HEK293 (cell line): ENCODE measurements at regions not wholly inside any gene's neighbourhood (a gene's known extent, or its start where the extent isn't known, plus 50 kb on each side); places are given as distances from the start of the nearest gene placed in this dataset.

Source experiments
- CTCF ChIA-PET: fragments of 350-600 bp; formaldehyde crosslinking; extraction: SDS; loops from one replicate; lab custom pipeline; 2021; ENCODE audit warnings: antibody characterized with exemption; lab: Yijun Ruan, JAX
- POLR2A ChIA-PET: fragments of 300-600 bp; formaldehyde crosslinking; extraction: SDS; loops from one replicate; lab custom pipeline; 2020; ENCODE audit warnings: antibody characterized with exemption, inconsistent platforms; lab: Yijun Ruan, JAX
- H3K27ac ChIP-seq: fragments of 200-500 bp; sonication (Bioruptor generic); 2 replicates; pipeline ENCODE4 v1.5.1; 2014; ENCODE audit warnings: low read depth, low read length, control low read depth, inconsistent platforms; ENCODE audit errors: extremely low read depth
- H3K36me3 ChIP-seq, 2 experiments: fragments of 200-500 bp in 1 of 2; sonication (Bioruptor generic) in 1 of 2; 1 replicate in 1 of 2; 2 replicates in 1 of 2; pipeline ENCODE4 v1.5.1; 2014 to 2017; ENCODE audit warnings: inconsistent platforms in 2 of 2, low read length in 2 of 2; ENCODE audit not compliant: control insufficient read depth in 2 of 2, insufficient read depth in 1 of 2
- H3K4me1 ChIP-seq: fragments of 200-500 bp; sonication (Bioruptor generic); 2 replicates; pipeline ENCODE4 v1.5.1; 2014; ENCODE audit warnings: mild to moderate bottlenecking, low read length, inconsistent platforms; ENCODE audit not compliant: control insufficient read depth, insufficient read depth
- H3K4me3 ChIP-seq: 2 replicates; pipeline ENCODE4 v1.5.1; 2011; ENCODE audit warnings: low read depth, mild to moderate bottlenecking, control low read depth, low read length, moderate library complexity
- H3K9me3 ChIP-seq: fragments of 200-500 bp; sonication (Bioruptor generic); 2 replicates; pipeline ENCODE4 v1.5.1; 2014; ENCODE audit warnings: low read depth, low read length, inconsistent platforms; ENCODE audit not compliant: control insufficient read depth, insufficient read depth
- GFI1B ChIP-seq: fragments of 450-650 bp; formaldehyde crosslinking; IDR thresholded peaks from 2 replicates; pipeline ENCODE4 v1.5.1; 2016; ENCODE audit warnings: missing biosample characterization, missing genetic modification characterization
- KLF1 ChIP-seq: fragments of 450-650 bp; formaldehyde crosslinking; IDR thresholded peaks from 2 replicates; pipeline ENCODE4 v1.5.1; 2016; ENCODE audit warnings: missing biosample characterization, missing genetic modification characterization
- MZF1 ChIP-seq: fragments of 450-650 bp; formaldehyde crosslinking; IDR thresholded peaks from 2 replicates; pipeline ENCODE4 v1.5.1; 2017; ENCODE audit warnings: missing biosample characterization, missing genetic modification characterization, borderline replicate concordance
- OSR2 ChIP-seq: fragments of 450-650 bp; formaldehyde crosslinking; IDR thresholded peaks from 2 replicates; pipeline ENCODE4 v1.5.1; 2016; ENCODE audit warnings: missing biosample characterization, missing genetic modification characterization
- SCRT1 ChIP-seq: fragments of 450-650 bp; formaldehyde crosslinking; IDR thresholded peaks from 2 replicates; pipeline ENCODE4 v1.5.1; 2016; ENCODE audit warnings: missing biosample characterization, missing genetic modification characterization, borderline replicate concordance
- SETDB1 ChIP-seq: IDR thresholded peaks from one replicate; pipeline ENCODE4 v1.6.1; 2017; ENCODE audit warnings: mild to moderate bottlenecking, low read length, moderate library complexity, mixed read lengths; ENCODE audit not compliant: insufficient read length
- TRIM28 ChIP-seq: IDR thresholded peaks from 2 replicates; pipeline ENCODE4 v1.6.1; 2011; ENCODE audit warnings: low read length, control low read depth, borderline replicate concordance
- ZFP41 ChIP-seq: fragments of 450-650 bp; formaldehyde crosslinking; IDR thresholded peaks from 2 replicates; pipeline ENCODE4 v1.5.1; 2016; ENCODE audit warnings: missing biosample characterization, missing genetic modification characterization, borderline replicate concordance
- ZNF266 ChIP-seq: fragments of 450-650 bp; formaldehyde crosslinking; IDR thresholded peaks from 2 replicates; pipeline ENCODE4 v1.5.1; 2016; ENCODE audit warnings: missing biosample characterization, missing genetic modification characterization, low read depth
- ZNF530 ChIP-seq: fragments of 450-650 bp; formaldehyde crosslinking; IDR thresholded peaks from 2 replicates; pipeline ENCODE4 v1.5.1; 2016; ENCODE audit warnings: low read depth, missing biosample characterization, missing genetic modification characterization
- ZNF544 ChIP-seq: fragments of 450-650 bp; formaldehyde crosslinking; IDR thresholded peaks from 2 replicates; pipeline ENCODE4 v1.5.0; 2017; ENCODE audit warnings: missing biosample characterization, missing genetic modification characterization
- ZNF548 ChIP-seq: fragments of 450-650 bp; formaldehyde crosslinking; IDR thresholded peaks from 2 replicates; pipeline ENCODE4 v1.5.1; 2016; ENCODE audit warnings: missing biosample characterization, missing genetic modification characterization
- ZNF664 ChIP-seq: fragments of 450-650 bp; formaldehyde crosslinking; IDR thresholded peaks from 2 replicates; pipeline ENCODE4 v1.5.1; 2016; ENCODE audit warnings: missing biosample characterization, missing genetic modification characterization
- ZNF768 ChIP-seq: fragments of 450-650 bp; formaldehyde crosslinking; IDR thresholded peaks from 2 replicates; pipeline ENCODE4 v1.5.1; 2018; ENCODE audit warnings: missing biosample characterization, mild to moderate bottlenecking, missing genetic modification characterization
- ZNF791 ChIP-seq: fragments of 450-650 bp; formaldehyde crosslinking; IDR thresholded peaks from 2 replicates; pipeline ENCODE4 v1.5.1; 2016; ENCODE audit warnings: missing biosample characterization, missing genetic modification characterization
- ZNF843 ChIP-seq: fragments of 450-650 bp; formaldehyde crosslinking; IDR thresholded peaks from 2 replicates; pipeline ENCODE4 v1.5.1; 2016; ENCODE audit warnings: missing biosample characterization, missing genetic modification characterization
- ZSCAN23 ChIP-seq: fragments of 450-650 bp; formaldehyde crosslinking; IDR thresholded peaks from 2 replicates; pipeline ENCODE4 v1.5.1; 2016; ENCODE audit warnings: missing biosample characterization, missing genetic modification characterization
- TF ChIP-seq, protein P1 (sequence below): fragments of 450-650 bp; formaldehyde crosslinking; IDR thresholded peaks from 2 replicates; pipeline ENCODE4 v1.5.1; 2016; ENCODE audit warnings: missing biosample characterization, missing genetic modification characterization
- TF ChIP-seq, protein P2 (sequence below): fragments of 450-650 bp; formaldehyde crosslinking; IDR thresholded peaks from 2 replicates; pipeline ENCODE4 v1.5.1; 2017; ENCODE audit warnings: missing biosample characterization, mild to moderate bottlenecking, missing genetic modification characterization, moderate library complexity
- TF ChIP-seq, protein P3 (sequence below): sonication (generic); formaldehyde crosslinking; IDR thresholded peaks from 2 replicates; pipeline ENCODE4 v1.8.1; 2022; ENCODE audit warnings: mild to moderate bottlenecking, moderate library complexity, missing genetic modification reagents
- TF ChIP-seq, protein P4 (sequence below): fragments of 450-650 bp; formaldehyde crosslinking; IDR thresholded peaks from 2 replicates; pipeline ENCODE4 v1.5.1; 2016; ENCODE audit warnings: missing biosample characterization, missing genetic modification characterization, low read depth
- TF ChIP-seq, protein P5 (sequence below): fragments of 450-650 bp; formaldehyde crosslinking; IDR thresholded peaks from 2 replicates; pipeline ENCODE4 v1.5.1; 2017; ENCODE audit warnings: missing biosample characterization, missing genetic modification characterization

DNA sequence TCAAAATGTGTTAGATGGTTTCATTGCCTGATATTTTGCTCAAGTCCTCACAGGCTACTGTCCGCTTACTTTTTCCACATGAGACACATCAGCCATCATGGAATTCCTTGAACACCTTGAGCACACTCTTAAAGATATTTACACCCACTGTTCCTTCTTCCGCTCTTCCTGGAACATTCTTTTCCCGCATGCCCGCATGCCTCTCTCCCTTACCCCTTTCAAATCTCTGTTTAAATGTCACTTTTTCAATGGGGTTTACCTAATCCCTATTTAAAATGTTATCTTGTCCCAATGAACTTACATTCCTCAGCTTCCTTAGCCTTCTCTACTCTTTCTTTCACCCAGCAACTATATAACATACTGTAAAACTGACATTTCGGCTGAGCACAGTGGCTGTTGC, 503.3 kb upstream of the PTCHD4 start (continued):
- TF ChIP-seq ZNF548 (tag by site-specific recombination) = no peak
- TF ChIP-seq, protein P1, sequence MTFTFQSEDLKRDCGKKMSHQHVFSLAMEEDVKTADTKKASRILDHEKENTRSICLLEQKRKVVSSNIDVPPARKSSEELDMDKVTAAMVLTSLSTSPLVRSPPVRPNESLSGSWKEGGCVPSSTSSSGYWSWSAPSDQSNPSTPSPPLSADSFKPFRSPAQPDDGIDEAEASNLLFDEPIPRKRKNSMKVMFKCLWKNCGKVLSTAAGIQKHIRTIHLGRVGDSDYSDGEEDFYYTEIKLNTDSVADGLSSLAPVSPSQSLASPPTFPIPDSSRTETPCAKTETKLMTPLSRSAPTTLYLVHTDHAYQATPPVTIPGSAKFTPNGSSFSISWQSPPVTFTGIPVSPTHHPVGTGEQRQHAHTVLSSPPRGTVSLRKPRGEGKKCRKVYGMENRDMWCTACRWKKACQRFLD (tag by site-specific recombination) = no peak

DNA sequence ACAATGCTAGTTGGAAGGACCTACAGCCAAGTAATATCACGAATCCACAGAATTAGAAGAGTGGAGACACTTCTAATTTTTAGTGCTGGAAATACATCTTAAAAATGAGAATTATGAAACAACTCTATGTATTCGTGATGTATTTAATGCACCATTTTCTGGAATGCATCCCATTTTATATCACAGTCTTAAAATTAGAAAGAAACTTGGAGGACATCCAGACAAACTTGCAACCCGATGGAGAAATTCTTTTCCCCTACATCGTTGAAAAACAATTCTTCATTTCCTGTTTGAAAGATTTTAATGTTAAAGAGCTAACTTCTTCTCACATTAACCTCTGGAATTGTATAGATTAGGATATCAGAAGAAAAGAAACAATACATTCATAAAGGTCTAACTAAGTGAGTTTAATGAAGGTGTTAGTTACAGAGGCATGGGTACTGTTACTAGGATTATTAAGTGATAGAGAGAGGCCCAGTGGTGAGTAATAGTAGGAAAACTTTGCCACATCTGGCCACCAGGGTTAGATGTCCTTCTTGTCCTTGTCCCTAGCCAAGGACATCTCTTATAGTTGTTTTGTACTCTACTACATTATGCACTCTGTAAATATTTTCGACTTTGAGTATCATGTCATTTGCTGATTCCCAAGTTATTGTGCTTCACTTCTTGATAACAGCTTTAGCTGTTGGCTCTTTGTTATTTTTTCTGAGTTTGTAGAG, 502.4 kb upstream of the PTCHD4 start:
- CTCF ChIA-PET = interaction anchor here (0.7 to 0.9 kb wide), 2 partner anchors 69 to 803 kb away, joined by 3 read pairs; no protein-coding TSS in a partner anchor

More for the DNA sequence above, 502.4 kb upstream of the PTCHD4 start:
- Histone ChIP-seq H3K36me3 (no peaks in the 10 kb centered on the region), H3K4me1 (no peaks in the 10 kb centered on the region), H3K27ac (no peak overlapping the region), H3K4me3 (no peak overlapping the region), H3K9me3 (no peaks in the 10 kb centered on the region)
- TF ChIP-seq ZNF664 (no peak), KLF1 (tag by site-specific recombination) (no peak), MZF1 (tag by site-specific recombination) (no peak), ZNF266 (tag by site-specific recombination) (no peak), ZNF530 (tag by site-specific recombination) (no peak), SCRT1 (no peak), ZFP41 (no peak), ZSCAN23 (tag by site-specific recombination) (no peak), ZNF791 (no peak), ZNF843 (tag by site-specific recombination) (no peak), ZNF544 (tag by site-specific recombination) (no peak), OSR2 (tag by site-specific recombination) (no peak), ZNF768 (tag by site-specific recombination) (no peak), GFI1B (tag by site-specific recombination) (no peak), TRIM28 (no peak), SETDB1 (no peak)
- TF ChIP-seq, protein P2, sequence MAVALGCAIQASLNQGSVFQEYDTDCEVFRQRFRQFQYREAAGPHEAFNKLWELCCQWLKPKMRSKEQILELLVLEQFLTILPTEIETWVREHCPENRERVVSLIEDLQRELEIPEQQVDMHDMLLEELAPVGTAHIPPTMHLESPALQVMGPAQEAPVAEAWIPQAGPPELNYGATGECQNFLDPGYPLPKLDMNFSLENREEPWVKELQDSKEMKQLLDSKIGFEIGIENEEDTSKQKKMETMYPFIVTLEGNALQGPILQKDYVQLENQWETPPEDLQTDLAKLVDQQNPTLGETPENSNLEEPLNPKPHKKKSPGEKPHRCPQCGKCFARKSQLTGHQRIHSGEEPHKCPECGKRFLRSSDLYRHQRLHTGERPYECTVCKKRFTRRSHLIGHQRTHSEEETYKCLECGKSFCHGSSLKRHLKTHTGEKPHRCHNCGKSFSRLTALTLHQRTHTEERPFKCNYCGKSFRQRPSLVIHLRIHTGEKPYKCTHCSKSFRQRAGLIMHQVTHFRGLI (tag by site-specific recombination) = no peak
- TF ChIP-seq, protein P3, sequence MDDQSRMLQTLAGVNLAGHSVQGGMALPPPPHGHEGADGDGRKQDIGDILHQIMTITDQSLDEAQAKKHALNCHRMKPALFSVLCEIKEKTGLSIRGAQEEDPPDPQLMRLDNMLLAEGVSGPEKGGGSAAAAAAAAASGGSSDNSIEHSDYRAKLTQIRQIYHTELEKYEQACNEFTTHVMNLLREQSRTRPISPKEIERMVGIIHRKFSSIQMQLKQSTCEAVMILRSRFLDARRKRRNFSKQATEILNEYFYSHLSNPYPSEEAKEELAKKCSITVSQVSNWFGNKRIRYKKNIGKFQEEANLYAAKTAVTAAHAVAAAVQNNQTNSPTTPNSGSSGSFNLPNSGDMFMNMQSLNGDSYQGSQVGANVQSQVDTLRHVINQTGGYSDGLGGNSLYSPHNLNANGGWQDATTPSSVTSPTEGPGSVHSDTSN (CRISPR knock-in tag) = no peak
- TF ChIP-seq, protein P4, sequence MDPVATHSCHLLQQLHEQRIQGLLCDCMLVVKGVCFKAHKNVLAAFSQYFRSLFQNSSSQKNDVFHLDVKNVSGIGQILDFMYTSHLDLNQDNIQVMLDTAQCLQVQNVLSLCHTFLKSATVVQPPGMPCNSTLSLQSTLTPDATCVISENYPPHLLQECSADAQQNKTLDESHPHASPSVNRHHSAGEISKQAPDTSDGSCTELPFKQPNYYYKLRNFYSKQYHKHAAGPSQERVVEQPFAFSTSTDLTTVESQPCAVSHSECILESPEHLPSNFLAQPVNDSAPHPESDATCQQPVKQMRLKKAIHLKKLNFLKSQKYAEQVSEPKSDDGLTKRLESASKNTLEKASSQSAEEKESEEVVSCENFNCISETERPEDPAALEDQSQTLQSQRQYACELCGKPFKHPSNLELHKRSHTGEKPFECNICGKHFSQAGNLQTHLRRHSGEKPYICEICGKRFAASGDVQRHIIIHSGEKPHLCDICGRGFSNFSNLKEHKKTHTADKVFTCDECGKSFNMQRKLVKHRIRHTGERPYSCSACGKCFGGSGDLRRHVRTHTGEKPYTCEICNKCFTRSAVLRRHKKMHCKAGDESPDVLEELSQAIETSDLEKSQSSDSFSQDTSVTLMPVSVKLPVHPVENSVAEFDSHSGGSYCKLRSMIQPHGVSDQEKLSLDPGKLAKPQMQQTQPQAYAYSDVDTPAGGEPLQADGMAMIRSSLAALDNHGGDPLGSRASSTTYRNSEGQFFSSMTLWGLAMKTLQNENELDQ (tag by site-specific recombination) = no peak
- TF ChIP-seq, protein P5, sequence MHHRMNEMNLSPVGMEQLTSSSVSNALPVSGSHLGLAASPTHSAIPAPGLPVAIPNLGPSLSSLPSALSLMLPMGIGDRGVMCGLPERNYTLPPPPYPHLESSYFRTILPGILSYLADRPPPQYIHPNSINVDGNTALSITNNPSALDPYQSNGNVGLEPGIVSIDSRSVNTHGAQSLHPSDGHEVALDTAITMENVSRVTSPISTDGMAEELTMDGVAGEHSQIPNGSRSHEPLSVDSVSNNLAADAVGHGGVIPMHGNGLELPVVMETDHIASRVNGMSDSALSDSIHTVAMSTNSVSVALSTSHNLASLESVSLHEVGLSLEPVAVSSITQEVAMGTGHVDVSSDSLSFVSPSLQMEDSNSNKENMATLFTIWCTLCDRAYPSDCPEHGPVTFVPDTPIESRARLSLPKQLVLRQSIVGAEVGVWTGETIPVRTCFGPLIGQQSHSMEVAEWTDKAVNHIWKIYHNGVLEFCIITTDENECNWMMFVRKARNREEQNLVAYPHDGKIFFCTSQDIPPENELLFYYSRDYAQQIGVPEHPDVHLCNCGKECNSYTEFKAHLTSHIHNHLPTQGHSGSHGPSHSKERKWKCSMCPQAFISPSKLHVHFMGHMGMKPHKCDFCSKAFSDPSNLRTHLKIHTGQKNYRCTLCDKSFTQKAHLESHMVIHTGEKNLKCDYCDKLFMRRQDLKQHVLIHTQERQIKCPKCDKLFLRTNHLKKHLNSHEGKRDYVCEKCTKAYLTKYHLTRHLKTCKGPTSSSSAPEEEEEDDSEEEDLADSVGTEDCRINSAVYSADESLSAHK (tag by site-specific recombination) = no peak
- POLR2A ChIA-PET = no interaction called here
